VCaP (cell line): ENCODE measurements at regions not wholly inside any gene's neighbourhood (a gene's known extent, or its start where the extent isn't known, plus 50 kb on each side); places are given as distances from the start of the nearest gene placed in this dataset.

ENCODE experiments used
- H3K27ac ChIP-seq: fragments of 450-650 bp; 2 replicates; pipeline ENCODE4 v1.5.1; 2017
- CTCF ChIP-seq: fragments of 450-650 bp; conservative IDR thresholded peaks from 2 replicates; pipeline ENCODE4 v1.5.1; 2017; ENCODE audit warnings: mild to moderate bottlenecking, moderate library complexity

GRCh38 chr5:173475780-173476179 lies 140.7 kb downstream of the BOD1 start:
- TF ChIP-seq CTCF: no peak
- H3K27ac ChIP-seq: no peak overlapping the region

GRCh38 chr5:173474881-173475287 lies 141.6 kb downstream of the BOD1 start:
- H3K27ac ChIP-seq: no peak overlapping the region
- no peak for TF ChIP-seq CTCF

DNA sequence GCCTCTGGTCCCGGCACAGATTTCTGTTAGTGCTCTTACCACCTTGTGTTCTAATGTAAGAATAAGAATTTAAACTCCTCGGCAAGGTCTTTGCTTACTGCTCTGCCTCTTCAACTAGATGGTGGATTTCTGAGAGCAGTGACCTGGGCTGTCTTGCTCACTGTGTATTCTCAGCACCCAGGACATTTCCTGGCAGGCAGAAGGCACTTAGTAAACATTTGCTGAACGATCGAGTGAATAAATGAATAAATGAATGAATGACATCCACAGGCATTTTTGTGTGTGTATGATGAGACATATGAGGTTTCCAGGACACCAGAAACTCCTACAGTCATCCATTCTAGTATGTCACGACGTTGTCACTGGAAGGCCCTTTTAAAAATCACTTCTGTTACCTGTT lies 143.2 kb downstream of the BOD1 start:
- TF ChIP-seq CTCF: no peak
- H3K27ac ChIP-seq: no peak overlapping the region

DNA sequence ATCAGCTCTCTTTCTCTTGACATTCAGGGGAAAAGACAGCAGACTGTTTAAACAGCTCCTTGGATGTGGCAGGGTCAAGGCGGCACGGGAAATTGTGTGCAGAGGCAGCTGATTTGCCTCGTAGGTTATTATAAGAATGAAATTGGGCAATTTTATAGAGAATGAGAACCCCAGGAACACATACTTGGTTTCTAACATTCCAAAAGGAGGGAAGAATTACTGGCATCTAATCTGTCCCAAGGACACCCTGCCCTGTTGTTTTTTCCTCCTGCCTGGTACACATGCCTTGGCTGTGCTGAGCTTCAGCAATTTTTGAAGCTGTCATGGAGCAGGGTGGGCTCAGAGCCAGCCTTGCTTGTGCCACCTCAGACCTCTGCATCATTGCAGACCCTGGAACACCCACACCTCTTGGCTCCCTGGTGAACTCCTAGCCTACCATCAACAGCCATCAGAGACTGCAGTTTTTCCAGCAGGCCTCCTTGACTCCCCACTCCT lies 143.6 kb downstream of the BOD1 start:
- no peak overlapping the region for H3K27ac ChIP-seq
- no peak for TF ChIP-seq CTCF

GRCh38 chr5:173472164-173472563 lies 143.9 kb upstream of the STC2 start:
- H3K27ac ChIP-seq: no peak overlapping the region
- no peak for TF ChIP-seq CTCF

DNA sequence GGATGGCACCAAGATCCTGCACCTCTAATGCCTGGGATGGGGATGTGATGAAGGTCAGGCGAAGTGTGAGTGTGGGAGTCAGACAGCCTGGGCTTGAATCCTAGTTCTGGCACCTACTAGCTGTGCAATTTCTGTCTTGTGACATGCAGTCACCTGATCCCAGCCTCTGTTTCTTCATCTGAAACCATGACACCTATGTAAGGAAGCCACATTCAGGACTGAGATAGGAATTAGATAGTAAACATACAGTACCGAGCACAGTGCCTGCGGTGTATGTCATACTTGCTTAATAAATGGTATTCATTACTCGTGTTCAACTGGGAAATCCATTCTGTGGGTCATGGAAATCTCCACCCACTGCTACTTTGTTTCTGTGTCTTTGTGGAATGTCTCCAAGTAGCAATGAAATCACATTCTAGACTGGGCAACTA lies 140.6 kb upstream of the STC2 start:
- no peak for TF ChIP-seq CTCF
- H3K27ac ChIP-seq: no peak overlapping the region

- TF ChIP-seq CTCF: no peak
- no peak overlapping the region for H3K27ac ChIP-seq
Measured at GRCh38 chr5:173466227-173466626, 138.0 kb upstream of the STC2 start.
